GM20000 (cell line): ENCODE measurements at regions not wholly inside any gene's neighbourhood (a gene's known extent, or its start where the extent isn't known, plus 50 kb on each side); places are given as distances from the start of the nearest gene placed in this dataset.
"Not testable (repeated sequence)": the region's sequence is repeated elsewhere in the genome, so short reads cannot be mapped to it uniquely, and the experiment has no call there.

Experiments
- DNase-seq: peaks from one replicate; pipeline ENCODE4 v3.0.0; 2012; ENCODE audit warnings: low spot score
- CTCF ChIP-seq: IDR thresholded peaks from 2 replicates; pipeline ENCODE4 v1.5.1; 2012; ENCODE audit warnings: mild to moderate bottlenecking, control low read depth; ENCODE audit errors: extremely low read depth, missing control alignments

DNA sequence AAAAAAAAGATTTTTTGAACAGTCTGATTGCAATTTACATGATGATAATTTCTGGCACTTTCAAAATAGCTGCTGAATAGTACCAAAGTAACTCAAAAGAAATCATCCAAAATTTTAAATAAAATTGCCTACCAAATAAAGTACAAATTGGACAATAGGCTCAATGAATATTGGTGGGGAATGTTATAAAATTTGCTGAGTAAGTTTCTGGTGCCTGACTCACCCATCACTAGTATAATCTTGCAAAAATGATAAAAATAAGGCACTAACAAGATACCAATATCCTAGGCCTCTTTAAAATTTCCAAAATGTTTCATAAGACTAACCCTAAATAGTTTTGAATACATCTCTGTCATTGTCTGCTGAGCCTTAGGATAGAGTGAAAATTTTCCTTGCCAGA lies 145.3 kb upstream of the LRFN5 start:
- DNase-seq: no peak
- TF ChIP-seq CTCF: no peak

DNA sequence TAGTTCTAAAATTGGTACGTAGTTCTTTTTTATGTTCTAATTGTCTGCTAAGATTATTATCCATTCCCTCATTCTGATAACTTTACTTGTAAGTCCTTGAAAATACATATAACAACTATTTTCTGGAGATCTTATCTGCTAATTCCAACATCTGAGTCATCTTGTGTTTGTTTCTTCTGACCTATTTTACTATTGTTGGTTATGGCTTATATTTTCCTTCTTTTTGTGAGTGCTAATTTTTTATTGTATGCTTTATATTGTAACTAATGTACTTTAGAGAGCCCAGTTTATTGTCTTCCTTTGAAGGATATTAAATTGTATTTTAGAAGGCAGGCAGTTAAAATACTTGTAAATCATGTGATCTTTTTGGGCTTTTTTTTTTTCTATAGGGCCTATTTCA lies 149.3 kb upstream of the LRFN5 start:
- DNase-seq: no peak
- no peak for TF ChIP-seq CTCF

DNA sequence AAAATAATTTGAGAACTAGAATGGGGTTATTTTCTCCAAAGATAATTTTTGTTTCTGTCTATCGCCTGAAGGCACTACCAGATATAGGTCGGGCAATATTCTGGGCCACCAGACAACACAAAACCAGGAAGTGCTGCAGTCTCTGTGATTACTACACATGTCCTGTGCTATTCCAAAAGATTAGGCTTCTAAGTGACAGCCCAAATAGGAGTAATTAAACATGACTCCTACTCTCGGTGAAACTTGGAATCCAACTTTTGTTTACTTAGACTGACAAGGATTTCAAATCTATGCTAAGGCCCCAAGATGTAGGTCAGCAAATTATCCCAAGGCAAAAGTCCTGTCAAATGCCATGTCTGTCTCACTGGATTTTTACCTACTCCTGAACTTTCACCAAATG lies 157.6 kb upstream of the LRFN5 start:
- no peak for TF ChIP-seq CTCF
- DNase-seq: no peak

DNA sequence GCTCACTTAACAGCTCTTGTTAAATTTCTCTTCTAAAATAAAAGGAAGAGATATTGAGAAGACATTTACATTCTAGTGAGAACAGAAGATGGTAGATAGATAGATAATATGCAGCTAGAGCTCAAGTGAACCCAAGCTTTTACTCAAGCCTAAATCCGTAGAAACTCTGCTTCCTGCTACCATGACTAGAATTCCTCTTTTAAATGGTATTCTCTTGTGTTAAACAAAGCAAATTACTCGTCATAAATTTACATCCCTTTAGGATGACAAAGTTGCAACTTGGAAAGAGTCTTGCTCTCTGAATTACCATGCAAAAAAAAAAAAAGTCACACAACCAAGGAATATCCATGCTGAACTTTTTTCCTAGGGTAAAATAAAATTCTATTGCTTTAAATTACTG lies 160.7 kb upstream of the LRFN5 start:
- no peak for TF ChIP-seq CTCF
- no peak for DNase-seq

- no peak for TF ChIP-seq CTCF
- no peak for DNase-seq
Measured at GRCh38 chr14:41423503-41423902, 183.2 kb upstream of the LRFN5 start.

DNA sequence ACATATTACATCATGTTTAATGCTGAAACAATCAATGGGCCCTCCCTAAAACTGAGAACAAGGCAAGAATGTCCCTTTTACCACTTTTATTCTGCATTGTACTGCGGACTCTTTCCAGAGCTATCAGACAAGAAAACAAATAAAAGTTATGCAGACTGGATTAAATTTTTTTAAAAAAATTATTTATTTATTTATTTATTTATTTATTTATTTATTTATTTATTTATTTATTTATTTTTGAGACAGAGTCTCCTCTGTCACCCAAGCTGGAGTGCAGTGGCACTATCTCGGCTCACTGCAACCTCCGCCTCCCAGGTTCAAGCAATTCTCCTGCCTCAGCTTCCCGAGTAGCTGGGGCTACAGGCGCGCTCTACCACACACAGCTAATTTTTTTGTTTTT lies 185.4 kb upstream of the LRFN5 start:
- DNase-seq: not testable (repeated sequence)

GRCh38 chr14:41419709-41420108 lies 187.0 kb upstream of the LRFN5 start:
- no peak for TF ChIP-seq CTCF
- no peak for DNase-seq

DNA sequence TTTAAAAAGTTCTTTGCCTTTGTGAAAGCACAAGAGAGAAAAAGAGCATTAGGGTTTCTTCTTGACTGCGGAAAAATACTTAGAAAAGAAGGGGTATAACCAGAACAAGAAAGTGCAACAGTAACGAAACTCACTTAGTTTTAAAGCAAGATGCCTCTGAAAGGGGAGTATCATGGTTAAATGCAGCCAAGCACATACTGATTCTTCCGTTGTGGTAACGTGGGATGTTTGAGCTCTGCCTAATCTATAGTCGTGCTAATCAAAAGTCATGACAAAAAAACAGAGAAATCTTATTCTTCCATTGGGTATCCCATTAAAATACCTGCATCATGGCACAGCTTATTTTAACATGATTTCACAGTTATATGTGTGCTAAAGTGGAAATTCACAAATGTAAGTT lies 187.8 kb upstream of the LRFN5 start:
- no peak for DNase-seq
- TF ChIP-seq CTCF: no peak
